Adrenal gland (tissue), 9 donors: ENCODE measurements at regions not wholly inside any gene's neighbourhood (a gene's known extent, or its start where the extent isn't known, plus 50 kb on each side); places are given as distances from the start of the nearest gene placed in this dataset.
A peak's percentile ranks its signal among the peaks of the same experiment; 100 is the strongest.
"Not testable (repeated sequence)": the region's sequence is repeated elsewhere in the genome, so short reads cannot be mapped to it uniquely, and the experiment has no call there.

Experiments used
- DNase-seq, 7 donors: peaks; one replicate each; pipeline ENCODE4 v3.0.0-alpha.2; 2019 to 2020
- H3K27ac ChIP-seq, 5 donors: fragments of 200-600 bp; sonication (generic) in 4 of 5; 1 replicate in 3 of 5; 2 replicates in 2 of 5; pipeline versions ENCODE4 v1.5.1 to v1.8.0; 2016 to 2020; ENCODE audit warnings: mild to moderate bottlenecking in 1 of 5
- H3K27me3 ChIP-seq: fragments of 200-600 bp; 2 replicates; pipeline ENCODE4 v1.8.0; 2021
- H3K36me3 ChIP-seq, 2 donors: fragments of 200-600 bp; replicated peaks in 1 of 2; 1 replicate in 1 of 2; 2 replicates in 1 of 2; pipeline versions ENCODE4 v1.5.1 to v1.8.0; 2018 to 2022
- H3K4me1 ChIP-seq, 2 donors: fragments of 200-600 bp; replicated peaks in 1 of 2; 1 replicate in 1 of 2; 2 replicates in 1 of 2; pipeline versions ENCODE4 v1.5.1 to v1.8.0; 2018 to 2021
- H3K4me3 ChIP-seq, 4 donors: fragments of 200-600 bp; sonication (generic) in 3 of 4; one replicate each; pipeline ENCODE4 v1.5.1; 2016 to 2018
- H3K9me3 ChIP-seq, 3 donors: fragments of 200-600 bp; sonication (generic) in 1 of 3; replicated peaks in 1 of 3; 1 replicate in 2 of 3; 2 replicates in 1 of 3; pipeline versions ENCODE4 v1.5.1 to v1.8.0; 2016 to 2021
- CTCF ChIP-seq, 6 experiments: fragments of 450-650 bp in 4 of 6; fragments of 200-600 bp in 2 of 6; sonication (generic) in 1 of 6; IDR thresholded peaks; 1 replicate in 5 of 6; 2 replicates in 1 of 6; pipeline versions ENCODE4 v1.5.1 to v1.8.0; 2016 to 2021; ENCODE audit warnings: antibody characterized with exemption in 6 of 6, mild to moderate bottlenecking in 2 of 6, moderate library complexity in 1 of 6
- WGBS, 4 donors: extraction: QIAGEN DNeasy Blood & Tissue Kit in 2 of 4; methylation state at CpG; one replicate each; pipeline versions ENCODE4 v1.1.5 to v1.1.7; 2013 to 2017; 5-methylcytosine and 5-hydroxymethylcytosine counted together
- intact Hi-C, 2 donors: fragments of 100-400 bp; cut with DNase I; formaldehyde crosslinking; loops; one replicate each; pipeline versions ENCODE4 v1.14.1 to v1.15.0; 2022 to 2023
- donor health status: healthy with polysubstance abuse.
- donor health status: Bipolar disorder and iron deficiency.
- donor health status: DM: yes; HTN: yes; CAD: no.
- donor health status: DM: no; HTN: no; CAD: no.
- donor health status: DM: no; HTN: no; CAD: no.

GRCh38 chr15:20192982-20193929, 348.3 kb downstream of the GOLGA6L6 start:
- DNase-seq: peak in 3 of 7 donors; percentile 13 to 37 (median 33)

GRCh38 chr15:20191508-20192125, 350.0 kb downstream of the GOLGA6L6 start:
- H3K27me3 ChIP-seq, H3K4me1 ChIP-seq, H3K4me3 ChIP-seq, H3K36me3 ChIP-seq, DNase-seq, H3K27ac ChIP-seq, H3K9me3 ChIP-seq, intact Hi-C loops: not testable (repeated sequence)
- WGBS, 4 donors: 54 to 66% (median 64%) methylated on average over 6 of the region's 6 CpGs

More at GRCh38 chr15:20192982-20193929, 348.3 kb downstream of the GOLGA6L6 start:
- TF ChIP-seq CTCF (IDR thresholded peaks at IDR 0.05): peak in 1 of 6 experiments; percentile 11
- WGBS, 4 donors: 39 to 44% (median 43%) methylated on average over 15 to 16 of the region's 16 CpGs
- intact Hi-C loops, H3K4me1 ChIP-seq, H3K36me3 ChIP-seq, H3K9me3 ChIP-seq, H3K4me3 ChIP-seq, H3K27ac ChIP-seq, H3K27me3 ChIP-seq: not testable (repeated sequence)

GRCh38 chr15:20188611-20189010, 353.0 kb downstream of the GOLGA6L6 start:
- H3K36me3 ChIP-seq, intact Hi-C loops: not testable (repeated sequence)

GRCh38 chr15:20187370-20188355, 353.9 kb downstream of the GOLGA6L6 start:
- H3K4me3 ChIP-seq, H3K27ac ChIP-seq, intact Hi-C loops, H3K9me3 ChIP-seq, H3K4me1 ChIP-seq, H3K36me3 ChIP-seq, DNase-seq, H3K27me3 ChIP-seq: not testable (repeated sequence)
- 54 to 69% (median 62%) methylated on average over 1 of the region's 1 CpG for WGBS, 4 donors

More at GRCh38 chr15:20188611-20189010, 353.0 kb downstream of the GOLGA6L6 start:
- not testable (repeated sequence) for H3K27ac ChIP-seq, H3K4me3 ChIP-seq, H3K27me3 ChIP-seq, DNase-seq, H3K4me1 ChIP-seq, H3K9me3 ChIP-seq
- WGBS, 4 donors: 39 to 54% (median 44%) methylated on average over 4 of the region's 4 CpGs

- H3K4me1 ChIP-seq, H3K27me3 ChIP-seq, H3K36me3 ChIP-seq, H3K27ac ChIP-seq, DNase-seq, H3K4me3 ChIP-seq, H3K9me3 ChIP-seq, intact Hi-C loops: not testable (repeated sequence)
- WGBS, 4 donors: 76 to 77% methylated on average over 6 of the region's 13 CpGs; no CpG with 5 or more reads in 2 of the 4 donors
Observed at GRCh38 chr15:20184879-20185278, 356.7 kb downstream of the GOLGA6L6 start.

- H3K4me1 ChIP-seq, DNase-seq, intact Hi-C loops, H3K36me3 ChIP-seq, H3K4me3 ChIP-seq, H3K9me3 ChIP-seq, H3K27me3 ChIP-seq, H3K27ac ChIP-seq: not testable (repeated sequence)
- 58 to 81% (median 69%) methylated on average over 8 to 29 of the region's 33 CpGs for WGBS, 4 donors
Observed at GRCh38 chr15:20168221-20168620, 373.4 kb downstream of the GOLGA6L6 start.

GRCh38 chr15:20153528-20153927, 388.1 kb downstream of the GOLGA6L6 start:
- H3K36me3 ChIP-seq, H3K4me3 ChIP-seq, H3K27me3 ChIP-seq, H3K9me3 ChIP-seq, intact Hi-C loops, H3K27ac ChIP-seq, DNase-seq, H3K4me1 ChIP-seq: not testable (repeated sequence)
- WGBS, 4 donors: 75 to 91% methylated on average over 4 to 7 of the region's 9 CpGs; no CpG with 5 or more reads in 2 of the 4 donors

GRCh38 chr15:20148679-20149078, 392.9 kb downstream of the GOLGA6L6 start:
- intact Hi-C loops, H3K27ac ChIP-seq, H3K4me1 ChIP-seq, H3K36me3 ChIP-seq, H3K9me3 ChIP-seq, H3K4me3 ChIP-seq, H3K27me3 ChIP-seq, DNase-seq: not testable (repeated sequence)
- WGBS, 4 donors: 87 to 90% (median 89%) methylated on average over 9 of the region's 14 CpGs

GRCh38 chr15:20148008-20148407, 393.6 kb downstream of the GOLGA6L6 start:
- H3K9me3 ChIP-seq, intact Hi-C loops, H3K27ac ChIP-seq, H3K36me3 ChIP-seq, DNase-seq, H3K4me1 ChIP-seq, H3K4me3 ChIP-seq, H3K27me3 ChIP-seq: not testable (repeated sequence)
- WGBS, 4 donors: 64 to 89% (median 85%) methylated on average over 43 to 68 of the region's 73 CpGs
